H1 (cell line): ENCODE measurements at regions not wholly inside any gene's neighbourhood (a gene's known extent, or its start where the extent isn't known, plus 50 kb on each side); places are given as distances from the start of the nearest gene placed in this dataset.

Source experiments
- SP2 ChIP-seq: IDR thresholded peaks from 2 replicates; pipeline ENCODE4 v1.6.1; 2012; ENCODE audit warnings: mild to moderate bottlenecking, low read length, inconsistent platforms

DNA sequence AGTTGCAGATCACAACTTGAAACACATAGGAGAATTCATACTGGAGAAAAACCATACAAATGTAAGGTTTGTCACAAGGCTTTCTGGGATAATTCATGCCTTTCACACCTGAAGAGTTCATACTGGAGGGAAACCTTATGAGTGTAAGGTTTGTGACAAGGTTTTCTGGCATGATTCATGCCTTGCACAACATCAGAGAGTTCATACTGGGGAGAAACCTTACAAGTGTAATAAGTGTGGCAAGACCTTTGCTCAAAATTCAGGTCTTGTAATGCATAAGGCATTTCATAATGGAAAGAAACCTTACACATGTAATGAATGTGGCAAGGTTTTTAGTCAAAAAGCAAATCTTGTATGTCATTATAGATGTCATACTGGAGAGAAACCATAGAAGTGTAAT, 58.8 kb upstream of the ENPEP start (continued):
- no peak for TF ChIP-seq SP2
